ENCODE measurements at regions not wholly inside any gene's neighbourhood (a gene's known extent, or its start where the extent isn't known, plus 50 kb on each side); places are given as distances from the start of the nearest gene placed in this dataset.
"Not testable (repeated sequence)": the region's sequence is repeated elsewhere in the genome, so short reads cannot be mapped to it uniquely, and the experiment has no call there.

GRCh38 chr14:101266441-101266840 lies 294.9 kb upstream of the DIO3 start:
- TF ChIP-seq CTCF, POLR2A (IDR thresholded peaks at IDR 0.05): not testable (repeated sequence)

Measured in right lobe of liver (tissue), 4 donors.